Stimulated activated CD8-positive, alpha-beta memory T cell treated with anti-CD3 and anti-CD28 coated beads, Interleukin-4, amount 100 ng/mL, for 24 hours (primary cell): ENCODE measurements at regions not wholly inside any gene's neighbourhood (a gene's known extent, or its start where the extent isn't known, plus 50 kb on each side); places are given as distances from the start of the nearest gene placed in this dataset.

Experiments
- DNase-seq: peaks from one replicate; pipeline ENCODE4 v3.0.0-alpha.2; 2020; ENCODE audit warnings: low read depth

GRCh38 chr12:77572371-77572770 is 258.3 kb upstream of the NAV3 start:
- no peak for DNase-seq

GRCh38 chr12:77571768-77572167 is 258.9 kb upstream of the NAV3 start:
- DNase-seq = no peak

- no peak for DNase-seq
Observed at GRCh38 chr12:77571127-77571526, 259.6 kb upstream of the NAV3 start.

GRCh38 chr12:77569876-77570275 is 260.8 kb upstream of the NAV3 start:
- no peak for DNase-seq

GRCh38 chr12:77560714-77561113 is 270.0 kb upstream of the NAV3 start:
- DNase-seq = no peak

GRCh38 chr12:77559400-77560074 is 271.2 kb upstream of the NAV3 start:
- no peak for DNase-seq

GRCh38 chr12:77555074-77555473 is 275.6 kb upstream of the NAV3 start:
- no peak for DNase-seq

GRCh38 chr12:77553976-77554619 is 276.6 kb upstream of the NAV3 start:
- DNase-seq = no peak

GRCh38 chr12:77549383-77550128 is 281.1 kb upstream of the NAV3 start:
- DNase-seq = no peak

GRCh38 chr12:77548797-77549196 is 281.9 kb upstream of the NAV3 start:
- DNase-seq = no peak

- no peak for DNase-seq
Observed at GRCh38 chr12:77540097-77540496, 290.6 kb upstream of the NAV3 start.

GRCh38 chr12:77537663-77538062 is 293.0 kb upstream of the NAV3 start:
- no peak for DNase-seq

GRCh38 chr12:77535734-77536133 is 295.0 kb upstream of the NAV3 start:
- no peak for DNase-seq

- no peak for DNase-seq
Observed at GRCh38 chr12:77531912-77532311, 298.8 kb upstream of the NAV3 start.

GRCh38 chr12:77522247-77522646 is 308.4 kb upstream of the NAV3 start:
- no peak for DNase-seq

- DNase-seq = no peak
Observed at GRCh38 chr12:77521508-77522115, 309.1 kb upstream of the NAV3 start.

- DNase-seq = no peak
Observed at GRCh38 chr12:77514511-77514910, 316.2 kb upstream of the NAV3 start.

- no peak for DNase-seq
Observed at GRCh38 chr12:77510985-77511384, 319.7 kb upstream of the NAV3 start.

- no peak for DNase-seq
Observed at GRCh38 chr12:77504466-77504865, 326.2 kb upstream of the NAV3 start.

GRCh38 chr12:77500089-77500488 is 330.6 kb upstream of the NAV3 start:
- no peak for DNase-seq

- no peak for DNase-seq
Observed at GRCh38 chr12:77497647-77498046, 333.0 kb upstream of the NAV3 start.

GRCh38 chr12:77496714-77497113 is 334.0 kb upstream of the NAV3 start:
- DNase-seq = no peak

GRCh38 chr12:77494296-77494695 is 336.4 kb upstream of the NAV3 start:
- DNase-seq = no peak
